Lung (tissue), 11 donors: ENCODE measurements at regions not wholly inside any gene's neighbourhood (a gene's known extent, or its start where the extent isn't known, plus 50 kb on each side); places are given as distances from the start of the nearest gene placed in this dataset.
A peak's percentile ranks its signal among the peaks of the same experiment; 100 is the strongest.

Experiments
- ATAC-seq: fragments of 200-7000 bp; cut with Tn5 transposase; one replicate; pipeline ENCODE4 v1.9.1; 2020; ENCODE audit warnings: moderate number of reproducible peaks; ENCODE audit not compliant: insufficient read depth, low FRiP score
- DNase-seq, 3 donors: peaks; one replicate each; pipeline ENCODE4 v3.0.0-alpha.2; 2013 to 2017
- H3K27ac ChIP-seq, 2 donors: one replicate each; pipeline ENCODE4 v1.5.1; 2013; ENCODE audit warnings: mild to moderate bottlenecking in 2 of 2, moderate library complexity in 2 of 2, control low read depth in 1 of 2, inconsistent platforms in 1 of 2, low read depth in 1 of 2, low read length in 1 of 2
- H3K27me3 ChIP-seq, 3 donors: one replicate each; pipeline ENCODE4 v1.5.1; 2013; ENCODE audit warnings: low read length in 2 of 3; ENCODE audit not compliant: control insufficient read depth in 3 of 3, insufficient read depth in 3 of 3
- H3K36me3 ChIP-seq, 4 donors: one replicate each; pipeline ENCODE4 v1.5.1; 2013; ENCODE audit warnings: low read length in 4 of 4, mild to moderate bottlenecking in 1 of 4, moderate library complexity in 1 of 4; ENCODE audit not compliant: control insufficient read depth in 4 of 4, insufficient read depth in 4 of 4
- H3K4me1 ChIP-seq, 5 donors: one replicate each; pipeline ENCODE4 v1.5.1; 2013; ENCODE audit warnings: low read length in 5 of 5, mild to moderate bottlenecking in 2 of 5, moderate library complexity in 1 of 5; ENCODE audit not compliant: control insufficient read depth in 5 of 5, insufficient read depth in 5 of 5
- H3K4me3 ChIP-seq: one replicate; pipeline ENCODE4 v1.5.1; 2013; ENCODE audit warnings: mild to moderate bottlenecking, control low read depth, moderate library complexity
- H3K9ac ChIP-seq, 2 donors: one replicate each; pipeline ENCODE4 v1.5.1; 2013; ENCODE audit warnings: low read length in 2 of 2, control low read depth in 1 of 2; ENCODE audit not compliant: insufficient read depth in 1 of 2
- H3K9me3 ChIP-seq, 4 donors: one replicate each; pipeline ENCODE4 v1.5.1; 2013; ENCODE audit warnings: low read length in 3 of 4, mild to moderate bottlenecking in 1 of 4, moderate library complexity in 1 of 4; ENCODE audit not compliant: control insufficient read depth in 4 of 4, insufficient read depth in 3 of 4
- WGBS, 2 donors: extraction: QIAGEN DNeasy Blood & Tissue Kit; methylation state at CpG; one replicate each; pipeline ENCODE4 v1.1.7; 2013; 5-methylcytosine and 5-hydroxymethylcytosine counted together
- TF ChIP-seq, protein P1 (sequence below): IDR thresholded peaks from 2 replicates; pipeline ENCODE4 v1.5.1; 2012; ENCODE audit warnings: mild to moderate bottlenecking; ENCODE audit errors: control extremely low read depth, extremely low read depth
- donor health status: control.
- donor health status: control.
- donor health status: Bipolar disorder and iron deficiency.
- donor health status: healthy.
- donor health status: DM: yes; HTN: yes; CAD: no.

DNA sequence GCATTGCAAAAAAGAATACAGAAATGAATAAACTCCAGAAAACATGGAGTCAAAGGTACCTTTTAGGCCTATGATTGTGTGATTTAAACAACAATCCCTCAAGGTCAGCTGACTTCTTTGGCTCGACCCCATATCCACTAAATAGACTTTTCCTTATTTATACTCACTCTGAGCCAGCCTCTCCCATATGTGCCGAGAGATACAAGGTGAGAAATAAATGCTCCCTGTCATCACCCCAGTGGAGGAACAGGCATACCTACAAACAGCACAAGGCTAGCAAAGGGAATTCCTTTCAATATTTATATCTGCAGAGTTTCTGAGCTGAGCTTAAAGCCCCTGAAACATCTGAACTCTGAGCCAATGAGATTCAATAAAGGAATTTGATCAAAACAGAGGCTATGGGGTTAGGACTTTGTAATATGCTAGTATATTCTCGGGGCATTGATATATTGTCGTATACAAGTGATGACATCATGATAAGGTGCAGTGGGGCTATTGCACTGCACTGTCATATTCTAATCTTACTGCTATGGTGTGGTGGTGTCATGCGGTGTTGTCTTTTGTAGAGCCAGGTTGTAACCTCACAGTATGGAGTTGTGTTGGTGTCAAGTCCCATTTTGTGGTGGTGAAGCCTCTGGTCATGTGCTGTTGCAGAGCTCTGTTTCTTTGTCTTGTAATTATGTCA lies 56.0 kb upstream of the GALNT18 start:
- DNase-seq, result no peak
- H3K9ac ChIP-seq, result no peak overlapping the region
- H3K4me3 ChIP-seq, result no peak overlapping the region
- TF ChIP-seq, protein P1, sequence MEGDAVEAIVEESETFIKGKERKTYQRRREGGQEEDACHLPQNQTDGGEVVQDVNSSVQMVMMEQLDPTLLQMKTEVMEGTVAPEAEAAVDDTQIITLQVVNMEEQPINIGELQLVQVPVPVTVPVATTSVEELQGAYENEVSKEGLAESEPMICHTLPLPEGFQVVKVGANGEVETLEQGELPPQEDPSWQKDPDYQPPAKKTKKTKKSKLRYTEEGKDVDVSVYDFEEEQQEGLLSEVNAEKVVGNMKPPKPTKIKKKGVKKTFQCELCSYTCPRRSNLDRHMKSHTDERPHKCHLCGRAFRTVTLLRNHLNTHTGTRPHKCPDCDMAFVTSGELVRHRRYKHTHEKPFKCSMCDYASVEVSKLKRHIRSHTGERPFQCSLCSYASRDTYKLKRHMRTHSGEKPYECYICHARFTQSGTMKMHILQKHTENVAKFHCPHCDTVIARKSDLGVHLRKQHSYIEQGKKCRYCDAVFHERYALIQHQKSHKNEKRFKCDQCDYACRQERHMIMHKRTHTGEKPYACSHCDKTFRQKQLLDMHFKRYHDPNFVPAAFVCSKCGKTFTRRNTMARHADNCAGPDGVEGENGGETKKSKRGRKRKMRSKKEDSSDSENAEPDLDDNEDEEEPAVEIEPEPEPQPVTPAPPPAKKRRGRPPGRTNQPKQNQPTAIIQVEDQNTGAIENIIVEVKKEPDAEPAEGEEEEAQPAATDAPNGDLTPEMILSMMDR, result no peak
- 83 to 92% methylated on average over 5 of the region's 5 CpGs for WGBS, 2 donors
- peaks cover 0 to 14% (median 5%) of the 10 kb centered on the region in 5 donors for H3K4me1 ChIP-seq
- H3K27me3 ChIP-seq, result no peaks in the 10 kb centered on the region
- no peak overlapping the region for H3K27ac ChIP-seq
- no peaks in the 10 kb centered on the region for H3K36me3 ChIP-seq
- no peak for ATAC-seq
- H3K9me3 ChIP-seq, result no peaks in the 10 kb centered on the region

DNA sequence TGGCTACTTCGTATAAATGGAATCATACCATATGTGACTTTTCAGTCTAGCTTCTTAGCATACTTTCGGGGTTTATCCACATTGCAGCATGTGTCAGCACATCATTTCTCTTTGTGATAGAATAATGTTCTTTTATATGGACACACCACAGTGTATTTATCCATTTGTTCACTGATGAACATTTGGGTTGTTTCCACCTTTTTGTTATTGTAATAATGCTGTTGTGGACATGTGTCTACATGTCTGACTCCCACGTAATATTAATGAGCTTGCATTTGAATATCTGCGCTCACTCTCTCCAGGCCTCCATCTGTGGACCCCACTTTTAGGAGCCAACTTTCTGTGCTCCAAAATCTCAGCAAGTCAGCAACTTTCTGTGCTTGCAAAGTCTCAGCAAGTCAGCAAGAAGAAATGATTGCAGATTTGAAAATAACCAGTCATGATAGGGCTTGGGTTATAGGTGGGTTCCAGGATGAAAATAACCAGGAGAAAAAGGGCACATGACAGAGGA lies 53.9 kb upstream of the GALNT18 start:
- WGBS, 2 donors, result 80 to 86% methylated on average over 4 of the region's 4 CpGs
- no peak overlapping the region for H3K4me3 ChIP-seq
- DNase-seq (peak; percentile 32 to 89 (median 82)), ATAC-seq (no peak)
- H3K27me3 ChIP-seq, result no peaks in the 10 kb centered on the region
- no peaks in the 10 kb centered on the region for H3K36me3 ChIP-seq
- H3K4me1 ChIP-seq, result peaks cover 0 to 14% (median 6%) of the 10 kb centered on the region in 5 donors
- H3K9ac ChIP-seq, result no peak overlapping the region
- H3K9me3 ChIP-seq, result no peaks in the 10 kb centered on the region
- TF ChIP-seq, protein P1, result no peak
- H3K27ac ChIP-seq, result no peak overlapping the region

DNA sequence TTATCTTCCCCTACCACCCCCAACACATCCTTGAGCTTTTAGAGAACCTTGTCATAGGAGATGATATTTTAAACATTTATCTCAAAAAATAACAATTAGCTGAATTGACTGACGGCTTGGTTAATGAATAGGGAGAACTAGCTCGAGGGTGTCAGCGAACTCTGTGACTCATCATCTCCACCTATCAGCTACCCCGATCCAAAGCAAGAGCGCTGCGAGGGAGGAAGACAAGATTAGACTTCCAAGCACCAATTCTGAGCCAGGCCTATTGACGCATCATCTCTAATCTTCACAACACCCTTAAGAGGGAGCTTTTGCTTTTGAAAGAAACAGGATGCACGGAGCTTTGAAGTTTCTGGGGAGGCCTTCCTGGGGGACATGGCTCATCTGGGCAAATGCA lies 51.0 kb upstream of the GALNT18 start:
- Histone ChIP-seq H3K9me3 (no peaks in the 10 kb centered on the region), H3K4me3 (no peak overlapping the region), H3K9ac (no peak overlapping the region), H3K4me1 (peaks cover 0 to 17% (median 6%) of the 10 kb centered on the region in 5 donors), H3K36me3 (no peaks in the 10 kb centered on the region), H3K27ac (no peak overlapping the region), H3K27me3 (no peaks in the 10 kb centered on the region)
- WGBS, 2 donors, result 91 to 93% methylated on average over 8 of the region's 8 CpGs
- DNase-seq (no peak), ATAC-seq (no peak)
- TF ChIP-seq, protein P1, result no peak

DNA sequence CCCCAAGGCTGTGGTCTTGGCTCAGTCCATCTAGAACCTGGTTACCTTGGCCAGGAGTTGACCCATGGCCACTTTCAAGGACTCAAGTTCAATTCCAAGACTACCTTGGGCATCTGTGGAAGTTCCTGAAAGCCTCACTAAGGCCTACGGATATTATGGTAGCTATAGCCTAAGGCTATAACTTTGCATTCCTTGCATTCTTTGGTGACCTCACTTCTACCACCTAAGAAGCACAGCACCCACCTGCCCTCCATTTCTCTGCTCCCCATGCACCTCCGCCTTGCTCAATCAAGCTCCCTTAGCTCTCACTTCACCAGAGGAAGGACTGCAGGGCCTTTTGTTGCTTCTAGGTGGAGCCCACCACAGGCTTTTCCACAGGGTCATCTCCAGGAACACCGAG lies 50.3 kb upstream of the GALNT18 start:
- WGBS, 2 donors, result 92 to 96% methylated on average over 3 of the region's 3 CpGs
- no peaks in the 10 kb centered on the region for H3K36me3 ChIP-seq
- H3K27me3 ChIP-seq, result no peaks in the 10 kb centered on the region
- no peak for ATAC-seq
- H3K4me3 ChIP-seq, result no peak overlapping the region
- H3K9me3 ChIP-seq, result peaks cover 0 to 2% (median under 1%) of the 10 kb centered on the region in 4 donors
- no peak overlapping the region for H3K27ac ChIP-seq
- TF ChIP-seq, protein P1, result no peak
- H3K4me1 ChIP-seq, result peaks cover 0 to 17% (median 6%) of the 10 kb centered on the region in 5 donors
- no peak for DNase-seq
- H3K9ac ChIP-seq, result no peak overlapping the region
